ENCODE measurements at regions not wholly inside any gene's neighbourhood (a gene's known extent, or its start where the extent isn't known, plus 50 kb on each side); places are given as distances from the start of the nearest gene placed in this dataset.

- TF ChIP-seq REST (IDR thresholded peaks at IDR 0.05; ENCODE audit: insufficient read depth in 1 of 2, low read depth in 2 of 2, low read length in 2 of 2): no peak
- no peak for TF ChIP-seq TAF1 (IDR thresholded peaks at IDR 0.05; ENCODE audit: borderline replicate concordance, insufficient read depth, low read length)
- no peak for TF ChIP-seq SIN3A (IDR thresholded peaks at IDR 0.05; ENCODE audit: borderline replicate concordance, insufficient read depth, low read length)
- no peak for TF ChIP-seq POLR2AphosphoS5 (IDR thresholded peaks at IDR 0.05; ENCODE audit: low read depth, low read length)
- no peak for TF ChIP-seq FOXP2 (optimal IDR thresholded peaks at IDR 0.05; ENCODE audit: borderline replicate concordance, extremely low read depth, extremely low read length, insufficient read depth)
Observed at GRCh38 chr3:177629276-177629675, 432.0 kb upstream of the TBL1XR1 start.
